SU-DHL-6 (cell line): ENCODE measurements at regions not wholly inside any gene's neighbourhood (a gene's known extent, or its start where the extent isn't known, plus 50 kb on each side); places are given as distances from the start of the nearest gene placed in this dataset.

Experiments
- H2AFZ ChIP-seq: fragments of 200-600 bp; sonication (generic); 2 replicates; pipeline ENCODE4 v1.6.1; 2014; ENCODE audit warnings: low read depth, mild to moderate bottlenecking, moderate library complexity, mixed read lengths, antibody characterized with exemption, low read length; ENCODE audit not compliant: severe bottlenecking
- H3F3A ChIP-seq: fragments of 200-600 bp; shearing (Covaris generic); 2 replicates; pipeline ENCODE4 v1.6.0; 2016; ENCODE audit warnings: antibody characterized with exemption, mild to moderate bottlenecking; ENCODE audit not compliant: insufficient read depth
- H3K27ac ChIP-seq: fragments of 200-600 bp; sonication (generic); 2 replicates; pipeline ENCODE4 v1.5.1; 2016; ENCODE audit warnings: low read depth, mild to moderate bottlenecking, low read length, moderate library complexity, mixed read lengths
- H3K27me3 ChIP-seq: fragments of 200-600 bp; sonication (generic), shearing (Covaris generic); 2 replicates; pipeline ENCODE4 v1.6.0; 2014; ENCODE audit warnings: mild to moderate bottlenecking, low read length
- H3K36me3 ChIP-seq: fragments of 200-600 bp; sonication (generic); 2 replicates; pipeline ENCODE4 v1.6.1; 2014; ENCODE audit warnings: mild to moderate bottlenecking, low read length, mixed read lengths
- H3K4me2 ChIP-seq: fragments of 300-600, 200-600 bp; shearing (Covaris generic), sonication (generic); 2 replicates; pipeline ENCODE4 v1.6.0; 2014; ENCODE audit warnings: low read length, low read depth, mild to moderate bottlenecking; ENCODE audit not compliant: poor library complexity, severe bottlenecking
- H3K4me3 ChIP-seq: fragments of 200-600 bp; sonication (generic); 2 replicates; pipeline ENCODE4 v1.5.1; 2014; ENCODE audit warnings: antibody characterized with exemption, low read length, mild to moderate bottlenecking, mixed read lengths; ENCODE audit not compliant: insufficient read depth, poor library complexity, severe bottlenecking
- H3K79me2 ChIP-seq: fragments of 200-600 bp; sonication (generic); 2 replicates; pipeline ENCODE4 v1.6.1; 2014; ENCODE audit warnings: mild to moderate bottlenecking, low read length, moderate library complexity; ENCODE audit not compliant: insufficient read depth
- H3K9ac ChIP-seq: fragments of 200-600 bp; sonication (generic); 2 replicates; pipeline ENCODE4 v1.7.0; 2014; ENCODE audit warnings: mild to moderate bottlenecking, low read length
- H3K9me2 ChIP-seq: fragments of 200-600 bp; sonication (generic); replicated peaks from 2 replicates; pipeline ENCODE4 v1.6.1; 2014; ENCODE audit warnings: low read length; ENCODE audit not compliant: insufficient read depth
- H3K9me3 ChIP-seq: fragments of 200-600 bp; sonication (generic); 2 replicates; pipeline ENCODE4 v1.6.1; 2014; ENCODE audit warnings: low read length, mixed read lengths; ENCODE audit not compliant: insufficient read depth
- H4K20me1 ChIP-seq: fragments of 200-600 bp; sonication (generic); 2 replicates; pipeline ENCODE4 v1.6.1; 2014; ENCODE audit warnings: low read depth, mild to moderate bottlenecking, antibody characterized with exemption, low read length, moderate library complexity, mixed read lengths
- CTCF ChIP-seq: fragments of 200-600 bp; sonication (generic); IDR thresholded peaks from one replicate; pipeline ENCODE4 v1.5.1; 2017; ENCODE audit warnings: antibody characterized with exemption, mild to moderate bottlenecking, low read length, moderate library complexity; ENCODE audit not compliant: insufficient read depth, poor library complexity, severe bottlenecking
- EZH2phosphoT487 ChIP-seq: fragments of 200-600 bp; sonication (generic), shearing (Covaris generic); conservative IDR thresholded peaks from 2 replicates; pipeline ENCODE4 v1.6.1; 2018; ENCODE audit warnings: mild to moderate bottlenecking, antibody characterized with exemption, low read length, moderate library complexity, mixed read lengths

GRCh38 chr15:79756365-79756764, 140.4 kb downstream of the MTHFS start:
- Histone ChIP-seq H3K9me2 (no peaks in the 10 kb centered on the region), H3K79me2 (no peaks in the 10 kb centered on the region), H4K20me1 (no peaks in the 10 kb centered on the region), H2AFZ (no peak overlapping the region), H3K27me3 (no peaks in the 10 kb centered on the region), H3K36me3 (no peaks in the 10 kb centered on the region), H3K9me3 (no peaks in the 10 kb centered on the region), H3K4me3 (no peak overlapping the region), H3K27ac (no peak overlapping the region), H3F3A (no peaks in the 10 kb centered on the region), H3K4me2 (no peak overlapping the region), H3K9ac (no peak overlapping the region)
- no peak for TF ChIP-seq EZH2phosphoT487
- no peak for TF ChIP-seq CTCF

GRCh38 chr15:79765081-79765480, 131.7 kb downstream of the MTHFS start:
- Histone ChIP-seq H4K20me1 (no peaks in the 10 kb centered on the region), H3K4me2 (no peak overlapping the region), H3F3A (no peaks in the 10 kb centered on the region), H3K4me3 (no peak overlapping the region), H3K9me3 (no peaks in the 10 kb centered on the region), H3K79me2 (no peaks in the 10 kb centered on the region), H3K9me2 (no peaks in the 10 kb centered on the region), H2AFZ (no peak overlapping the region), H3K27ac (no peak overlapping the region), H3K27me3 (no peaks in the 10 kb centered on the region), H3K36me3 (no peaks in the 10 kb centered on the region), H3K9ac (no peak overlapping the region)
- TF ChIP-seq CTCF: no peak
- no peak for TF ChIP-seq EZH2phosphoT487

GRCh38 chr15:79769069-79769481, 127.7 kb downstream of the MTHFS start:
- H3F3A ChIP-seq: no peaks in the 10 kb centered on the region
- no peak overlapping the region for H3K4me3 ChIP-seq
- no peak overlapping the region for H3K27ac ChIP-seq
- H3K27me3 ChIP-seq: no peaks in the 10 kb centered on the region
- TF ChIP-seq EZH2phosphoT487: no peak
- TF ChIP-seq CTCF: peak; percentile 20
- H3K36me3 ChIP-seq: no peaks in the 10 kb centered on the region
- H3K79me2 ChIP-seq: no peaks in the 10 kb centered on the region
- H4K20me1 ChIP-seq: no peaks in the 10 kb centered on the region
- no peak overlapping the region for H3K4me2 ChIP-seq
- no peaks in the 10 kb centered on the region for H3K9me2 ChIP-seq
- H3K9ac ChIP-seq: no peak overlapping the region
- H2AFZ ChIP-seq: no peak overlapping the region
- H3K9me3 ChIP-seq: no peaks in the 10 kb centered on the region
